Right renal pelvis (tissue), 4 donors: ENCODE measurements at regions not wholly inside any gene's neighbourhood (a gene's known extent, or its start where the extent isn't known, plus 50 kb on each side); places are given as distances from the start of the nearest gene placed in this dataset.
"Not testable (repeated sequence)": the region's sequence is repeated elsewhere in the genome, so short reads cannot be mapped to it uniquely, and the experiment has no call there.

ENCODE experiments used
- DNase-seq, 4 donors: peaks; one replicate each; pipeline ENCODE4 v3.0.0-alpha.2; 2013; ENCODE audit warnings: low read depth in 4 of 4, low spot score in 3 of 4, missing footprints in 1 of 4

GRCh38 chr12:73001806-73002205 lies 729.6 kb downstream of the TRHDE start:
- not testable (repeated sequence) for DNase-seq

- not testable (repeated sequence) for DNase-seq
Observed at GRCh38 chr12:73002504-73002903, 730.3 kb downstream of the TRHDE start.

- DNase-seq: not testable (repeated sequence)
Observed at GRCh38 chr12:73009138-73009834, 737.1 kb downstream of the TRHDE start.

- no peak for DNase-seq
Observed at GRCh38 chr12:73017981-73018380, 745.8 kb downstream of the TRHDE start.

GRCh38 chr12:73053893-73054292 lies 781.7 kb downstream of the TRHDE start:
- no peak for DNase-seq

GRCh38 chr12:73057428-73057827 lies 785.3 kb downstream of the TRHDE start:
- DNase-seq: no peak

- DNase-seq: no peak
Observed at GRCh38 chr12:73065913-73066312, 793.7 kb downstream of the TRHDE start.

GRCh38 chr12:73067616-73068015 lies 795.4 kb downstream of the TRHDE start:
- no peak for DNase-seq

- DNase-seq: no peak
Observed at GRCh38 chr12:73072214-73072613, 800.0 kb downstream of the TRHDE start.

GRCh38 chr12:73076760-73077159 lies 804.6 kb downstream of the TRHDE start:
- no peak for DNase-seq

- no peak for DNase-seq
Observed at GRCh38 chr12:73083736-73084135, 811.6 kb downstream of the TRHDE start.

- DNase-seq: peak in 1 of 4 donors; percentile 6
Observed at GRCh38 chr12:73106296-73106695, 834.1 kb downstream of the TRHDE start.

- no peak for DNase-seq
Observed at GRCh38 chr12:73106896-73107295, 834.7 kb downstream of the TRHDE start.

- DNase-seq: no peak
Observed at GRCh38 chr12:73110816-73111215, 838.6 kb downstream of the TRHDE start.

GRCh38 chr12:73112035-73112816 lies 840.1 kb downstream of the TRHDE start:
- no peak for DNase-seq

GRCh38 chr12:73124480-73124879 lies 852.3 kb downstream of the TRHDE start:
- no peak for DNase-seq

- DNase-seq: no peak
Observed at GRCh38 chr12:73125148-73125547, 853.0 kb downstream of the TRHDE start.

- DNase-seq: no peak
Observed at GRCh38 chr12:73136386-73136785, 864.2 kb downstream of the TRHDE start.

- DNase-seq: not testable (repeated sequence)
Observed at GRCh38 chr12:73139642-73140041, 867.5 kb downstream of the TRHDE start.

GRCh38 chr12:73158341-73158740 lies 886.2 kb downstream of the TRHDE start:
- no peak for DNase-seq

GRCh38 chr12:73159954-73160353 lies 887.8 kb downstream of the TRHDE start:
- no peak for DNase-seq

- no peak for DNase-seq
Observed at GRCh38 chr12:73161970-73162369, 889.8 kb downstream of the TRHDE start.
